Uterus (tissue), 3 donors: ENCODE measurements at regions not wholly inside any gene's neighbourhood (a gene's known extent, or its start where the extent isn't known, plus 50 kb on each side); places are given as distances from the start of the nearest gene placed in this dataset.
"Not testable (repeated sequence)": the region's sequence is repeated elsewhere in the genome, so short reads cannot be mapped to it uniquely, and the experiment has no call there.

Experiments
- DNase-seq, 2 donors: peaks; one replicate each; pipeline ENCODE4 v3.0.0-alpha.2; 2019 to 2020
- H3K27ac ChIP-seq, 2 donors: fragments of 200-600 bp; sonication (generic); 1 replicate in 1 of 2; 2 replicates in 1 of 2; pipeline ENCODE4 v1.5.1; 2016 to 2018
- H3K27me3 ChIP-seq, 2 donors: fragments of 200-600 bp; sonication (generic); one replicate each; pipeline ENCODE4 v1.5.1; 2018 to 2019; ENCODE audit warnings: control low read depth in 1 of 2
- H3K36me3 ChIP-seq, 2 donors: fragments of 200-600 bp; sonication (generic); one replicate each; pipeline ENCODE4 v1.5.1; 2019; ENCODE audit warnings: control low read depth in 1 of 2
- H3K4me1 ChIP-seq, 2 donors: fragments of 200-600 bp; sonication (generic); one replicate each; pipeline ENCODE4 v1.5.1; 2018 to 2019; ENCODE audit warnings: control low read depth in 1 of 2
- H3K4me3 ChIP-seq, 2 donors: fragments of 200-600 bp; sonication (generic); 1 replicate in 1 of 2; 2 replicates in 1 of 2; pipeline ENCODE4 v1.5.1; 2018 to 2019; ENCODE audit warnings: mild to moderate bottlenecking in 1 of 2
- H3K9me3 ChIP-seq, 2 donors: fragments of 200-600 bp; sonication (generic); one replicate each; pipeline ENCODE4 v1.5.1; 2019; ENCODE audit warnings: control low read depth in 1 of 2
- CTCF ChIP-seq, 4 experiments: fragments of 200-600 bp in 2 of 4; fragments of 450-650 bp in 2 of 4; sonication (generic) in 2 of 4; IDR thresholded peaks; one replicate each; pipeline ENCODE4 v1.5.1; 2016 to 2019; ENCODE audit warnings: antibody characterized with exemption in 4 of 4, mild to moderate bottlenecking in 2 of 4, moderate library complexity in 1 of 4
- POLR2A ChIP-seq, 2 donors: fragments of 450-650 bp; IDR thresholded peaks; one replicate each; pipeline ENCODE4 v1.6.1; 2016; ENCODE audit warnings: antibody characterized with exemption in 2 of 2, mild to moderate bottlenecking in 1 of 2, moderate library complexity in 1 of 2
- intact Hi-C: fragments of 100-400 bp; cut with DNase I; formaldehyde crosslinking; loops from one replicate; pipeline ENCODE4 v1.15.1; 2023; ENCODE audit warnings: low total_unique reads
- donor health status: DM: yes; HTN: yes; CAD: no.

GRCh38 chr2:113370030-113370429, 67.5 kb upstream of the ZNG1B start:
- H3K27ac ChIP-seq, result no peak overlapping the region
- no peaks in the 10 kb centered on the region for H3K9me3 ChIP-seq
- no peaks in the 10 kb centered on the region for H3K27me3 ChIP-seq
- no peaks in the 10 kb centered on the region for H3K36me3 ChIP-seq
- intact Hi-C loops, result loop anchor here (5.0 kb wide), 1 partner anchor 118 kb away; no protein-coding TSS in a partner anchor
- DNase-seq, result no peak
- H3K4me3 ChIP-seq, result no peak overlapping the region
- no peaks in the 10 kb centered on the region for H3K4me1 ChIP-seq
- no peak for TF ChIP-seq POLR2A (IDR thresholded peaks at IDR 0.05)

GRCh38 chr2:113368581-113368980, 68.9 kb upstream of the ZNG1B start:
- H3K4me3 ChIP-seq, H3K9me3 ChIP-seq, H3K27me3 ChIP-seq, H3K4me1 ChIP-seq, H3K36me3 ChIP-seq, DNase-seq, intact Hi-C loops, H3K27ac ChIP-seq: not testable (repeated sequence)

- intact Hi-C loops, H3K27ac ChIP-seq: not testable (repeated sequence)
Observed at GRCh38 chr2:113366821-113367220, 70.7 kb upstream of the ZNG1B start.

GRCh38 chr2:113365791-113366190, 71.7 kb upstream of the ZNG1B start:
- H3K27me3 ChIP-seq, H3K4me3 ChIP-seq, H3K27ac ChIP-seq, H3K36me3 ChIP-seq, H3K9me3 ChIP-seq, DNase-seq, H3K4me1 ChIP-seq, intact Hi-C loops: not testable (repeated sequence)

More at GRCh38 chr2:113366821-113367220, 70.7 kb upstream of the ZNG1B start:
- not testable (repeated sequence) for H3K27me3 ChIP-seq, H3K36me3 ChIP-seq, H3K4me1 ChIP-seq, H3K9me3 ChIP-seq, H3K4me3 ChIP-seq, DNase-seq

- H3K27me3 ChIP-seq, DNase-seq, H3K27ac ChIP-seq, H3K4me3 ChIP-seq, H3K4me1 ChIP-seq, intact Hi-C loops, H3K9me3 ChIP-seq, H3K36me3 ChIP-seq: not testable (repeated sequence)
Observed at GRCh38 chr2:113365290-113365689, 72.2 kb upstream of the ZNG1B start.

- no peaks in the 10 kb centered on the region for H3K4me1 ChIP-seq
- intact Hi-C loops, result no loop called here
- no peaks in the 10 kb centered on the region for H3K9me3 ChIP-seq
- TF ChIP-seq CTCF (IDR thresholded peaks at IDR 0.05) (no peak), POLR2A (IDR thresholded peaks at IDR 0.05) (no peak)
- no peak overlapping the region for H3K27ac ChIP-seq
- no peak for DNase-seq
- H3K4me3 ChIP-seq, result no peak overlapping the region
- H3K36me3 ChIP-seq, result no peaks in the 10 kb centered on the region
- H3K27me3 ChIP-seq, result no peaks in the 10 kb centered on the region
Observed at GRCh38 chr2:113361051-113361450, 76.4 kb upstream of the ZNG1B start.

- H3K4me1 ChIP-seq, result no peaks in the 10 kb centered on the region
- H3K9me3 ChIP-seq, result no peaks in the 10 kb centered on the region
- no peaks in the 10 kb centered on the region for H3K27me3 ChIP-seq
- no peak for DNase-seq
- no peak overlapping the region for H3K27ac ChIP-seq
- no peaks in the 10 kb centered on the region for H3K36me3 ChIP-seq
- TF ChIP-seq CTCF (IDR thresholded peaks at IDR 0.05), result no peak
- no peak for TF ChIP-seq POLR2A (IDR thresholded peaks at IDR 0.05)
- H3K4me3 ChIP-seq, result no peak overlapping the region
- intact Hi-C loops, result no loop called here
Observed at GRCh38 chr2:113357071-113357470, 78.3 kb upstream of the PAX8 start.

GRCh38 chr2:113356284-113356683, 77.6 kb upstream of the PAX8 start:
- H3K36me3 ChIP-seq, H3K27ac ChIP-seq, H3K27me3 ChIP-seq, H3K9me3 ChIP-seq, H3K4me3 ChIP-seq, intact Hi-C loops, H3K4me1 ChIP-seq, DNase-seq: not testable (repeated sequence)

GRCh38 chr2:113355339-113356015, 76.8 kb upstream of the PAX8 start:
- H3K9me3 ChIP-seq, DNase-seq, H3K4me1 ChIP-seq, H3K27me3 ChIP-seq, H3K27ac ChIP-seq, intact Hi-C loops, H3K4me3 ChIP-seq, H3K36me3 ChIP-seq: not testable (repeated sequence)
